NCI-H774 (cell line): ENCODE measurements at regions not wholly inside any gene's neighbourhood (a gene's known extent, or its start where the extent isn't known, plus 50 kb on each side); places are given as distances from the start of the nearest gene placed in this dataset.

Experiments used
- DNase-seq: peaks from one replicate; lab custom pipeline; 2025; lab: John Stamatoyannopoulos, UW

DNA sequence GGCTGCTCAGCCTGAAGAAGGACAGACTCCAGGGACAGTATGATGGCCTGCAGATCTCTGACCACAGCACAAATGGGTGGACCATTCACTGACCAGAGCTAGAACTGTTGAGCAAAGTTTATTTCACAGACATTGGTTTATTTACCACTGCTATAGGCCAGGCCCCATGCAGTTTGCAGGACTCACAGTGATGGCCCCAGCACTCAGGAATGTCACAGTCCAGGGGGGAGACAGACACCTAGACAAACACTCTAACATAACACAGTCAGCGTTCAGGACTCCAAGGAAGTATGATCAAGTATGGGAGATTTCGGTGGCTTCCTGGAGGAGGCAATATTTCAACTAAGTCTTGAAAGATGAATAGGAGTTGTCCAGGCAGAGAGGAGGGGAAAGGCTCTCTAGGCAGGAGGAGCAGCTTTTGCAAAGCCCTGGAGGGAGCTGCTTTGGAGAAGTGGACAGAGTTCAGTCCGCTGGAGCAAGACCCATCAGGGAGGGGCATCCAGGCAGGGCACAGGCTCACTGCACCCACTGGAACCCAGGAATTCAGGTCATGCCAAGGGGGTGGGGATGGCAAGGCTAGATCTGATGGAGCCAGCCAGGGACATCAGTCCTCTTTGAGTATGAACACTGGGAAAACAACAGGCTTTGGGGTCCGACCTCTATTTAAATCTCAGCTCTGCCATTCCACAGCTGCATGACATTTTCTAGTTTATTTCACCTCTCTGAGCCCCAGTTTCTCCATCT, 454.3 kb downstream of the MATN1 start:
- DNase-seq, result no peak

DNA sequence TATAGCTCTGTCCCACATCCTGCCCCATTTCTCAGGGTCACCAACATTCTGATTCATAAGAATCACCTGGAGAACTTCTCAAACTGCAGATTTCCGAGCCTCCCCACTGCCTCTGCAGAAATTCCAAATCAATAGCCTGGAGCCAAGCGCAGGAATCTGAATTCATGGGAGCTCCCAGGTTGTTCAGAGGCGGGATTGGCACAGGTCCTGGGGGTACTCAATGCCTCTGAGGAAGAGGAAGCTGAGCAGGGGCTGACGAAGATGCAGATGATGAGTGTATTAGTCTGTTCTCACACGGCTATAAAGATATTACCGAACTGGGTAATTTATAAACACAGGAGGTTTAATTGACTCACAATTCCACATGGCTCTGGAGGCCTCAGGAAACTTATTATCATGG, 455.5 kb downstream of the MATN1 start:
- DNase-seq, result no peak

GRCh38 chr1:30267046-30267445, 456.3 kb downstream of the MATN1 start:
- no peak for DNase-seq

- DNase-seq, result no peak
Observed at GRCh38 chr1:30265127-30266070, 458.0 kb downstream of the MATN1 start.

- no peak for DNase-seq
Observed at GRCh38 chr1:30264672-30265025, 458.7 kb downstream of the MATN1 start.

GRCh38 chr1:30263888-30264671, 459.3 kb downstream of the MATN1 start:
- DNase-seq, result no peak

DNA sequence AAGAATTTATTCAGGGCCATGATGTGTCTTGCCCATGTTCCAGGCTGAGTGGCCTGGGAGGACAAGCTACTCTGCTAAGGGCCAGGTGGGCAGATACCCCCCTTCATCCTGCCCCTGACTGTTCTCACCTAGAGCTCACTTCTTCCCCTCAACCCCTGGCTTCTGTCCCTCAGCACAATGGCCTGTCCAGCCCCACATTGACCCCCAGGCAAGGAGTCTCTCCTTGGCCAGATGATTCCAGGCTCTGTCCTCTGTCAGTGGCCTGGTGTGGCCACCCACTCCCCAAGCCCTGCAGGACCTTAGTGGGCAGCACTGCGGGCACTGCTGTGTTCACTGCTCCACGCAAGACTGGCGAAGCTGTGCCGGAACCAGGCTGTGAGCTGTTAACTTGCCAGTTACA, 460.0 kb downstream of the MATN1 start:
- DNase-seq, result no peak

DNA sequence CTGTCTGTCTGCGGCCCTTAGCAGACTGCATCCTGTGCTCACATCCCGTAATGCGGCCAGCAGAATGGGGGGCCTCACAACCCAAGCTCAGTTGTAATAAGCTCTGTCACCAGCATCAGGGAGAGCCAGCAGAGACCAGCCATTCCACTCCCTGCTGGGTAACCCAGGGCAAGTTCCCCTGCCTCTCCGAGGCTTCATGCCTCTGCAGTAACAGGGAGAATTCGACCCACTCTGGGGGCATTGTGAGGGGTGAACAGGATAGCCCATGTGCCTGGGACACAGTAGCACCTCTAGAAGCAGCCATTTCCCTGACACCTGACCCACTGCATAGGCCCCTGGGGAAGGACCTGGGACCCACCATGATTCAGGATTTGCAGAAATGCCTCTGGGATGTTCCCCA, 461.2 kb downstream of the MATN1 start:
- DNase-seq, result no peak

GRCh38 chr1:30260318-30260717, 463.1 kb downstream of the MATN1 start:
- DNase-seq, result no peak

GRCh38 chr1:30259631-30260030, 463.8 kb downstream of the MATN1 start:
- DNase-seq, result no peak

- DNase-seq, result no peak
Observed at GRCh38 chr1:30258876-30259275, 464.5 kb downstream of the MATN1 start.

DNA sequence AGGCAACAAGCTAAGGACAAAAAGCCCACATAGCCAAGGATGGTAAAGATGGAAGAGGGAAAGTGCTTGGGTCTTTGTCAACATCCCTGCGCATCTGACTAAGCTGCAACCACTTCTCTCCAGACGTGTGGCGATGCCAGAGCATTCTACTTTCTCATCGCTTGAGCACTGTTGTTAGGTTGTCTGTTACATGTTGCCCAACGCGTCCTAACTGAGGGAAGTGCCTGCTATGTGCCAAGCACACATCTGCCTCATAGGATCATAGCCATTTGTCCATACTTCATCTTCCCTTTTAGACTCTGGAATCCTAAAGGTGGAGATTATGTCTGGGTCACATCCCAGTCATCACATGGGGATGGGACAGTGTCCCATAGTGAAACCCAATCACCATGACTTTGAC, 464.9 kb downstream of the MATN1 start:
- no peak for DNase-seq

- no peak for DNase-seq
Observed at GRCh38 chr1:30257742-30258380, 465.5 kb downstream of the MATN1 start.

- no peak for DNase-seq
Observed at GRCh38 chr1:30257322-30257721, 466.1 kb downstream of the MATN1 start.

GRCh38 chr1:30256911-30257310, 466.5 kb downstream of the MATN1 start:
- DNase-seq, result no peak

DNA sequence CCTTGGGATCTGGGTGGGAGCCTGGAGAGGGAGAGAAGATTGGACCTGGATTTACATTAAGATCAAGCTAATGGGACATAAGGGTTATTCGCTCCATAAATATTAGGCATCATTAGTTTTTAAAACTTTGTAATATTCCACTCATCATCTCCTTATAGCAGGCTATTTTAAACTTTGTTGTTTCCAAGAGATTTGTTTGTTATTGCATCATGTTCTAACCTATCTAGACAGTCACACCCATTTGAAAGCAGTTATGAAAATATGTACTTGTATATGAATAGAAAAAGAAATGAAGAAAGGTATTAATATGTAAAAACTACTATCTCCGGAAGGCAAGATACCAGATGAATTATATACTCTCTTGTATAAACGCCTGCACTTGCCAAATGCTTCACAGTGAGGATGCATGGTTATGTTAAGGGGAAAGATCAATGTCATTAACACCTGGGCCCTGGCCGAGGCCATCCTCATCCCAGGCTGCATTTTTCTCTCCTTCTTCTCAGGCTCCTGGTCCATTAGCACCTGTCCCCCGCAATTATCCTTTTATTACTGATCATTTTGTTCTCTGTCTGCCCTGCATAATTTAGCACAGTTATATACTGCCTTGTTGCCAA, 468.2 kb downstream of the MATN1 start:
- no peak for DNase-seq

- DNase-seq, result no peak
Observed at GRCh38 chr1:30253807-30254440, 469.5 kb downstream of the MATN1 start.

- DNase-seq, result no peak
Observed at GRCh38 chr1:30253361-30253760, 470.0 kb downstream of the MATN1 start.

- DNase-seq, result no peak
Observed at GRCh38 chr1:30250984-30251850, 472.2 kb downstream of the MATN1 start.

DNA sequence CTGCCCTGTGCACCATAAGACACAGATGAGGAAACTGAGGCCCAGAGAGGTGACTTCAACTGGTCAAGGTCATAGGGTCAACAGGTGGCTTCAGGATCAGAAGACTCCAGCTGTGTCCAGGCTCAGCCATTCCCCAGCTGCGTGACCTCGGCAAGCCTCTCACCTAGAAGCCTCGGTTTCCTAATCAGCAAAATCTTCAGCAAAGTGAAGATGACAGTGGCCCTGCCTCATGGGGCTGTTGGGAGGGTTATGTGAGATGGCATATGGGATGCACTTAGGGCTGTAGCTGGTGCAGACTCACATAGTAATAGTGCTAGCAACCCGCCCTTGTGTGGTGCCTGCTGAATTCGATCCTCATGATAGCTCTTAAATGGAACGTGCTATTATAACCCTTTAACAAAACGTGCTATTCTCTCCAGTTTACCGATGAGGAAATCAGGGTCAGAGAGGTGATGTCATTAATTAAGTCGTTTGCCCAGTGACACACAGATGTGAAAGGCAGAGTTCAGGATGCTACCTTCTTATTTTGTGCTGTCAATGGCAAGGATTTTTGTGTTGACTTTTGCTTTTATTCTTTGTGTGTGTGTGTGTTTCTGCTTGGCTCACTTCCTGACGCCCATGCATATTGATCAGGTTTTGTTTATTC, 472.9 kb downstream of the MATN1 start:
- DNase-seq, result no peak
